NCI-H146 treated with DMSO at 0.1 percent for 48 hours (cell line): ENCODE measurements at regions not wholly inside any gene's neighbourhood (a gene's known extent, or its start where the extent isn't known, plus 50 kb on each side); places are given as distances from the start of the nearest gene placed in this dataset.

Experiments used
- DNase-seq: peaks from one replicate; lab custom pipeline; 2025; ENCODE audit not compliant: unreplicated experiment; lab: John Stamatoyannopoulos, UW

DNA sequence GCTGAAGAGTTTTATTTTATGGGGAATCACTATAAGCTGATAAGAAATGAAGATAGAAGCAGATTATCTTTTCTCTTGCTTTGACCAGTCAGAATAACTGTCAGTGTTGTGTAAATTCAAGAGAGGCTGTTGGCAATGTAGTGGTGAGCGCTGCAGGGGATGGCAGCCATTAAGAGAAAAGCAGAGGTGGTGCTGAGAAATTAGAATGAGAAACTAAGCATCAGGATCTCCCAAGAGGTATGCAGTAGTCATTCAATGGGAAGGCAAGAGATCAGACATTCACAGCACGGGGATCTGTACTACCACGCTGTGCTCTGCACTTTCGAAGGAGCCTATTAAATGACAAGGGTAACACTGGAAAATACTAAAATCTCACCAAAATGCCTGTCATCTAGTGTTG lies 768.5 kb upstream of the ACO1 start:
- DNase-seq: no peak

DNA sequence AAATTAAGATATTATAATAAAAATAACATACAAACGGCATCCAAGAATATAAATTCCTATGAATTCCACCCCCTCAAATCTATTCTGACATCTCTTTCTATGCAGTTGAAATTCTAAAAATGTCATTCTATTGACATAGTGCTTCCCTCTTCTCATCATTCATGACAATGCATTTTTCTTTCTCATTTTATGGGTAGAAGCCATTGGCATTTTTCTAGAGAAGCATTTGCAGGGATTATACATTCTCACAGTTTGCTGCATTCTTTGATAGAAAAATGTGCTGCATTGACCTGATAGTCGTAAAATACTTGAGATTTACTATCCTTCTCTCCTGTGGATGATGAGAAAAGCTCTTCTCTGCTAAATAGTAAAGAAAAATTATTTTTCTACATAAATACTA lies 760.9 kb upstream of the ACO1 start:
- no peak for DNase-seq

DNA sequence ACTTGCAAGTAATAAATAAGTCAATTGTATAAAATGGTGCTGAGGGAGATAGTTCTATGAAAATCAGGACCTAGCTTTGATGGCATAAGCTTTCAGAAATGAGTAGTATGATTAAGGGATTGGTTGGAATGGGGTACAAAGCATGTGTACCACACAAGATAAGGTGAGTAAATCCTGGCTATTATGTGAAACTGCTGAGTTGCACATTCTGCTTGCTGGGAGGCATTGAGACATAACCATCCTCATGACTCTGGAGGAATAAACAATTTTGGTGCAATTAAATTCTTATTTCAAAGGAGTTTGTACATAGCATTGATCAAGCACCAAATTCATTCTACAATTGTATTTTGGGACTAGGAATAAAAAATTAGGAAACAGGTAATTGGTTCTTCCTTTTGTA lies 755.2 kb upstream of the ACO1 start:
- DNase-seq: no peak

DNA sequence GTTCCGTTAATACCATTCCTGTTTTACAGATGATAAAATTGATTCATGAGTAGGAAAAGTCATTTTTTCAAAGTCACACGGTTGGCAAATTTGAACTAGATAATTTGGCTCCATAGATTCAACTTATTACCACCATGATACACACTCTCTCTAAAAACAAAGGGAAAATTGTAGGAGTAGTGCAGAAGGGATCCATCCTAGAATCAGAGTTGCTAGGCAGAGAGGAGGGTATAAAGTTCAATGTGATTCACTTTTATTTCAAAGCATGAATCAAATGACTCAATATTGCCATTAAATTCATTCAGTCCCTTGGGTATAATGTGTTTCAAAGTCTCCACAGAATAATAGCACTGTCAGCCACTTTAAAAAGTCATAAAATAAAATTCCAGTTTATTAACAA lies 747.2 kb upstream of the ACO1 start:
- no peak for DNase-seq

DNA sequence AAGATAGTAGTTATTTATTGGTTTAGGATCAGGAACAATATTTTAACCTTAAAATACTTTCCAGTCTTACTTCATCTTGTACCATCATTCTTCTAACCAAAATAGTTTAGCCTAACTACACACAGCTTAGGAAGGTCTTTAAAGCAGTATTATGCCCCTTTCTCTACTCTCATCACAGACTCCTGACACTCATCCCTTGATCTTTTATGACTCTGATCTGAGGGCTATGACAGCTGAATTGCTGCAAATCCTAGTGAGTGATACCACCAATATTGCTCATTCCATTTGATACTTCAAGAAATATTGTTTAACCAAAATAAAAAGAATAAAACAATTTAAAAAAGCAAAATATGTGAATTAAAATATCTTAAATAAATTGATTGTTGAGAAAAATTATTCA lies 746.6 kb upstream of the ACO1 start:
- no peak for DNase-seq

DNA sequence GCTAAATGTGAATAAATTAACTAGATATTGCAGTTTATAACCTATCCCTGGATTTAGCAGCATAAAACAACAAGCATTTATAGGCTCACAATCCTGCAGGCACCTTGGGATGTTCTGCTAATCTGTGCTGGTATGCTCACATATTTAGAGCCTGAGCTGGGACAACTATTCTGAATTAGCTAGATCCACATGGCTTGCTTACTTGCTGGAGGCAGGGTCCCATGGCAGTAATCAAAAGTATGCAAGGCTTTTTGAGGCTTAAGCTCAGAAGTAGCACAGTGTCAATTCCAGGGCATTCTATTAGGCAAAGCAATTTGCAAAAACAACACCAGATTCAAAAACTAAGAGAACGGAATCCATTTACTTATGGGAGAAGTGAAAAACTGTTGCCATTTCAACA lies 745.0 kb upstream of the ACO1 start:
- DNase-seq: no peak

DNA sequence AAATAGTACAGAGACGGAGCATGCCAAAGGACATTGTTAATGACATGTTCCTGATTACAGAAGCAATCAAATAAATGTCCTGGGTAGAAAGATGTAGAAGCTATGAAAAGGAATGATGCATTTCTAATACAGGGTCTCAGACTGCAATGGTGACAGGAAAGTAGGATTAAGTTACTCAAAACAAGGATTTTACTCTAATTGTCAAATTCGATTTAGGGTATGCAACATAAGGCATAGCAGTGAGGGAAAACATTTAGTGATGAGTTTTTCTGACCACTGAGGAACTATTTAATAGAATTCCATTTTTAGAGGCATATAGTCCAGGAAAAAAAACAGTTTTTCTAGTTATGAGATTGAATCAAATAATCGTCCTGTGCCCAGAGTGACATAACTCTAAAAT lies 715.1 kb upstream of the ACO1 start:
- no peak for DNase-seq

DNA sequence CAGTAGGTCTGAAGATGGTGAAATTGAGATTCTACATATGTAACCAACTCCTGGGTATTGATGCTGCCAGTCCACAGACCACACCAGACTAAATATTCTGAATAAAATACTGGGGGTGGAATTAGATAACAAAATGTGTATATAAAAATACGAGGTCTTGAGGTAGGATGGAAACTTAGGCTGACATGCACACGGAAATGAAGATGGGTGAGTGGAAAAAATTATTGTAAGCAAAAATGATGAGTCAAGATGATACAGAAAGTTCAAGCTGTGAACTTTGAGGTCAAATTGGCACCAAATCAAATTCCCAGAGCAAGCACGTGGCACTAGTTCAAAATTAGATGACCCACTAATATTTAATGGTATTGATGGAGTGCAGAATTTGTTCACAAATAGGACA lies 713.4 kb upstream of the ACO1 start:
- DNase-seq: no peak

DNA sequence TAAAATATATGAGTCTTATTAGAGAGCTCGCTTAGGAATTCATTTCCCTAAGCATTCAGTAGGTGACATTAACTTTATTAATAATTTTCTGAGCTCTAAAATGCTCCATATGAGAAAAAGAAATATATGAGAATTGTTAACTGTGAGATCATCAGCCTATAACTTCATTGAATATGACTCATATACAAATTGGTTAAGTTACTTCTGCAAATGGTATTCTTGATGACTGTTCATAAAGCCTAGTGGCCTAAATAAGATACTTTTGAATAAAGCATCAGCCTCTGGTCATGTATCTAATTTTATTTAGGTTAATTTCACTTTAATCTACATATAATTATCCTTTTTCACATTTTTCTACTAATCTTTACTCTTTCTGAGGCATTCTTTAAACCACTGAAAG lies 710.2 kb upstream of the ACO1 start:
- DNase-seq: no peak

DNA sequence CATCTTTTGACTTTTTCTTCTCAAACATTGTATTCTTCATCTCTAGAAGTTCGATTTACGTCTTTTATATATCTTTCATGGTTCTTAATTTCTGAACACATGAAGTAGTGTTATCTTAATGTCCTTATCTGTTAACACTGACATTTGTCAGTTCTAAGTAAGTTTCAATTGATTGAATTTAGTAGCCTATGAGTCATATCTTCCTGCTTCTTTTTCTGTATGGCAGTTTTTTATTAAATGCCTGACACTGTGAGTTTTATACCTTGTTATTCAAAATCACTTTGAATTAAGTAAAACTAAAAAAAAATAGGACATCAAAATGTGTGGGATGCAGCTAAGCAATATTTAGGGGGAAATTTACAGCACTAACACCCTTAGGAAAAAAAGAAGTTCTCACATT lies 707.0 kb upstream of the ACO1 start:
- no peak for DNase-seq

DNA sequence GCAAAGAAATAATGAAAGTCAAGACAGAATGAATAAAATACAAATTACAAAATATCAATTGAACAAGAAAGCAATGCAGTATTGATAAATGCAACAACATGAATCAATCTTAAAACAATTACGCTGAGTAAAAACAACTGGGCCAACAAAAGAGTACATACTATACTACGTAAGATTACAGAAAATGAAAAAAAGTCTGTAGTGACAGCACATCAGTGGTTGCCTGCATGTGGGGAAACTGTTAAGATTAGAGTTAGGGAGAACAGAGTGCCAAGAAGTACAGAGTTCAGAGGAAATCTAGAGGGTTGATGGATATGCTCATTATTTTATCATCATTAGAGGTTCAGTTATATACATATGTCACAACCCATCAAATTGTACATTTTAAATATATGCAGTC lies 706.6 kb upstream of the ACO1 start:
- DNase-seq: no peak

DNA sequence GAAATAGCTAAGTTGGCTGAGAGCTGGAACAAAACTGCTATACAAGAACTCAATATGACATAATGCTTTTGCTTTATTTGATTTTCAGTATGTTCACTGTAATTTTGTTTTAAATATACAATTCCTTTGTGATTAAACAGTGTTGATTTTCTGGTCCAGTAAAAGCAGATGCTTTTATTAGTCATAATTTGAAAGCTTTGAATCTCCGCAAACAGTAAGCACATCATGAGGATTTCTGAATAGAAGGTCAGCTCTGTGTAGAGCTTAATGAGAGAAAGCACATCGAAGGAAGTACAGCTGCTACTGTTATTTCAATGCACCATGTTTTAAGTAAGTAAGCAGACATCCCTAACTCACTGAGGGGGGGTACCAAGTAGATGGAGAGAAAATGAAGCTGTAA lies 701.3 kb upstream of the ACO1 start:
- DNase-seq: peak; percentile 99

DNA sequence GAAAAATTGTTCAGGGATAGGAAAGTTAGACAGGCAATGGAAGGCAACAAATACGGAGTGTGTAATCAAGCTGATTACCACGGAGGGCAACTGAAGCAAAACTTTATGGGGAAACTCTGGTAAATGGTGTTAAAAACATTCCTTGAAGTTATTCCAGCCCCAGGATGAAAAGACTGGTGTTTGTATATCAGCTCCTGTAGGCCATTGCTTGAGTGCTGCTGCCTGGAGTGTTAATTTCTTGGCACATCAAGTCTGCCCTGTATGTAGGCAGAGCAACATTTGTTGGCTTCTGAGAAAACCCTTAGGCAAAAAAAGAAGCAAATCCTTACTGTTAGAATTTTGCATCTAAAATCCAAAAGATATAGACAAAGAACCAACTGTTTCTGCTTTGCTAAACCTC lies 686.5 kb upstream of the ACO1 start:
- DNase-seq: no peak

DNA sequence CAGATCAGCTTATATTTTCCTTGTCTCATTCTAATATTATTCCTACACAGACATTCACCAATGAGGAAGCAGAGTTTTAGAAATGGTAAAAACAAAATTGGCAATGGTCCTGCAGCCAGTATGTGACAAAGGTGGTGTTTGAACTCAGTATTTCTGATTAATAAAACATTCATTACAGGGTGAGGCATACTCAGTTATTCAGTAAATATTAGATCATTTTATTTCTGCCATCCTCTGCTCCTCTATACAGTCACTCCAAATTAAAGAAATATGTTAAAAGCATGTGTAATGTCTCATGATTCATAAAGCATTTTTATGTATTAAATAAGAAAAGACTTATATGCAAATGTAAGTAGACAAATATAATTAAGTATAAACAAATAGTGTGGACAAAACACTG lies 684.6 kb upstream of the ACO1 start:
- no peak for DNase-seq

DNA sequence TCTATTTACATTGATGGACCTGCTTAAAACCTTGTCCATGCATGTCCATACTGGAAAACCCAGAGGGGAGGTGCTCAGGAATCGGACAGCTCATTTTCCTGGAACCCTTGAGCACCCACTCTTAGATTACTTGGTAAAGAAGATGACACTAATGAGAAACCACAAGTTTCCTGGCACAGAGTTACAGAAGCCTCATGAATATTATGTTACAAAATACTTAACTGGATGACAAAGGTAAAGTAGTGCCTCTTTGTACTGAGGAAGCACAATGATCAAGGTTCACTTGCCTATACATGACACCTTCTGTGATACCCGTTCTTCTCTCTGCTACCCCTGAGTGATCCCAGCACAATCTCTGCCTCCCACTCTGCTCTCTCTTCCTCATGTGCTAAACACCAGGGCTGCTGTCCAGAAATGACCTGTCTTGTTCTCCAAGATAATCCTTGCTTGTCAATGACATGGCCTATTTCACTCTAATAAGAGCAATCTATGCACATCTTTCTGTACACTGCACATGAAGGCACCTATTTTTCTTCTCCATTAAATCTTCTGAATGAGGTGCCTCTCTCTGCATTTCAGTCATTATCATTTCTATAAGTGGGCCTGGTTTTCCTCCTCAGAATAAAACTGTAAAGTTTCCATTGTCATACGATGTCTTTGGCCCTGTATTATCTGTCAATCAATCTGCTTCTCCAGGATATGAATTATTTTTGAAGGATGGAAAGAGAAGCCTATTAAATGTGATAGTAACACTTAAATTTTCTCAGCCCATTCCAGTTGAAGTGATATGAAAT lies 684.0 kb upstream of the ACO1 start:
- DNase-seq: no peak

DNA sequence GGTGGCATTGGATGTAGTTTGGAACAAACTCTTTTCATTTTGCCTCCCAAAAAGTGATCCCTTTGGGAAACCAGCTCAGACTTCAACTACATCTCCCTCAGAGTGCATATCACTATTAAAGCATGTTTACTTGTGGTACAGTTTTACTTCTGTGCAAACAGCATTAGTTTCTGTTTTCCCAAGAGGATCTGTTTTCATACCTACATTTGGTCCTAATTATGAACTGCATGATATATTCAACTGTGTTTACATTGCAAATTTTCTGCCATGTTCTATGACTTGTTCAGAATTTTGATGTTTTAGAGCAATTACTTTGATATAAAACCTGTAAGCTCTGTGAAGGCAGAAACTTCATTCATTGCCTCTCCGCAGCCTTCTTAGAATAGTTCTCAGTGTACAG lies 681.5 kb upstream of the ACO1 start:
- DNase-seq: peak; percentile 61

DNA sequence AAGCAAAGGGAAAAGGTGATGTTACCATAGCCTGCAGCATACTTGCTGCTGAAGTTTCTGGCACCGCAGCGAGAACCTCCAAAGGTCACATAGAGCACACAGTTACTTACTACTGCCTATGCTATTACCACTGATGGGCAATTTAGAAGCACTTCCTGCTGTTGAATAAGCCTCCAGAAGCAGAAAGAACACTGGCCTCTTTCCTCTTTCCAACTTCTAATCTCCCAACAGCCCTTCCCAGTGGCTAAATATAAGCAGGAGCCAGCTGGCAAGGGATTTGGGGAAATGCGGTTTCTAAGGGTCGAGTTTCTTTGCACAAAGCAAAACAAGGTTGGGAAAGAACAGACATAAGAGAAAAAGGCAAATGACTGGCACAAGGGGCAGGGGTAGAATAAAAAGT lies 669.2 kb upstream of the ACO1 start:
- no peak for DNase-seq

DNA sequence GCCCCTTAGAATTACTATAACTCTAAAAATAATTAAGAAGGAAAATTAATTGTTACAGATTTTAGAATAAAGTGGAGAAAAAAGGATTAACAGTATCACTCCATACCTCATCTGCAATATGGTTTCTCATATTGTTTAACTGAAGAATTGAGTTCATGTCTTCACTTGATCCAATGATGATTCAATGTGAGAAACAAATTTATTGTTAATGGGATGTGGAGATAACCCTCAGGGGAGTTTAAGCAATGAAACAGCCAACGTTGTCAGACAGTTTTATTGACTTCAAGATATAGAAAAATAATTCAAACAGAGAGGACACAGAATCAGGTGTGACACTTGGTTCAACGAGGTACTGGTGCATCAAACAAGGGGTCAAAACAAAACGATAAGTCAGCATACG lies 665.2 kb upstream of the ACO1 start:
- no peak for DNase-seq

DNA sequence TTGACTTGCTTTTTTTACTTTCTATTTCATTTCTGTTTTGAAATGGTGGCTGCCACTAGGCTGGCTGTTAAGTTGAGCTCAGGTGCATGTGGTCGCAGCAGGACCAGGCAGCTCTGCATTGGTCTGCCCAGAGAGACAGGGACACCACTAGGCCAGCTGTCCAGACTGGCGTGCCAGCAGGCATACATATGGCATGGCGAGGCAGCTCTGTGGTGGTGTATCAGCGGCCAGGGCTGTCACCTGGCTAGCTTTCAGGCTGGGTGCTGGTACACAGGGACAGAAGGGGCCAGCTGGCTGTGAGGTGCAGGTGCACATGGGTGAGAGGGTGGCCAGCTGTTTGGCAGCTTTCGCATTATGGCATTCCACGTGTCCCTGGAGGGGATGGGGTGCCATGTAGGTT lies 654.0 kb upstream of the ACO1 start:
- no peak for DNase-seq

DNA sequence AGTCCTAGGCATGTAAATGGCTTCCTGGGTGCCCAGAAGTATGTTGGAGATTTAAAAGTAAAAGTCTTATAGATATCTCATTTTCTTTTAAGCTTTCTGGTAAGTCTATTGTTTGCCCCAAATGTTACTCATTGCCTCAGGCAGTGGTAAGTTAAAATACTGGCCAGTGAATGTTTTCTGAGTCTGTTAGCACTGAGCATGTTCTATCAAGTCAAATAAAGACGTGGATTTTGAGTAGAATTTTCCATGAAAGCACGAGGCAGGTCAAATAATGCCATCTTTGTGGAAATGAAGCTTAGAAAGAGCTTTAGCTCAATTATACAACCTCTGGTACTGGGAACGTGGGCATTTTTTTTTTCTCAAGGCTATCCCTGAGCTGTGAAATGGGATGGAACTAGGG lies 651.3 kb upstream of the ACO1 start:
- no peak for DNase-seq

DNA sequence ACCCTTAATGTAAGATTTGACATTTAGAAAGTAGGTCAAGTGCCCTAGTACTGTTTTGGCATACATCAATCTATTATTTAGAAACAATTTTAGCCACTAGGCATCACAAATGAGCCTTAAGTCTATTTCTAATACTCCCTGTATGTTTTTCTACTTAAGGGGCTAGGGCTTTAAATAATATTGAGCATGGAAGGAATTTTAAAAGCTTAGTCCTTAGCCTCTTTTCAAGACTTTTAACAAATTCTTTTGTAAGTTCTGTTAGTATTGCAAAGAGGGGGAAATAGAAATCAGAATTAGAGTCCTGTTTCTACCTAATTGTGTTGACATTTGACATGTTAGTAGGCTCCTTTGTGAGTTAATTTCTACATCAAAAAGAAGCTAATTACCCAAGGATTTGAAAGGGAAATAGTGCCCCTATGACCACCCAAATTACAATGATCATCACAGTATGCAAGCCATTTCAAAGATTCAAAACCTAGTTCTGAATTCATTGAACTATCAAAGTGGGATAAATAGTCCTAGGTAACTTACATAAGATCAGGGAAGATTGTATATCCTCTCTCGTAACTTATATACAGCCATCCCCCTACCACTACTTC lies 647.8 kb upstream of the ACO1 start:
- DNase-seq: peak; percentile 66

DNA sequence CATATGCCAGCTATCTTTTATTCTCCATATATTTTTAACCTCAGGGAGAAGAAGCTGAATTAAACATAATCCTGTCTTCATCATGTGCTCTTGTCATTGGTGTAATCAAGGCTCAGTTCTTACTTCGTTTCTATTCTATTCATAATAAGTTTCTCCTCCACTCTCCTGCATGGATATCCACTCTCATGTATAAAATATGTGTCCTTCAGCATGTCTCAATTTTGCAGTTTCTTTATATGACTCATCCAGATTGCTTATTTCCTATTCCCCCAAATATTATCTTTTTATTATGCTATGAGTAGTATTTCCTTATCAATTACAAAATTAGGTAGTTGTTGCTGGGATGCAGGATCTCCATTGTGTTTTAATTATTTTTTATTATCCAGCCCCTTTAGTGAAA lies 643.7 kb upstream of the ACO1 start:
- DNase-seq: no peak

DNA sequence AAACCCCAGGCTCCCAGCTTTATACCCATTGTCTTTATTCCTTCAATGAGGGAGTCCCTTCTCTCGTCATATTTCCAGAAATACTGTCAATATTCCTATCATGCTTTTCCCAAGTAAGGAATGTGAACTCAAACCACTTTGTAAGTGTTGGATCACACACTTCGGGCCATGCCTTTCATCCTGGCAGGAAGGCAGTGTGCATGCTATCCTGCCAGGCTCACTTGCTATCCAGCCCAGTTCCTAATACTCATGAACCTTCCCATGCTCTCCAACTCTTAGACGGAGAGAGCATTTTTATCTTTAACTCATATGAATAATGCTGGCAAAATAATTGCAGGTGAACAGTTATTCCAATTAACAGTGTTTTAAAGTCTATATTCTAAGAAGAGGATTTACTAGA lies 639.9 kb upstream of the ACO1 start:
- DNase-seq: no peak
